HG03196 (cell line): ENCODE measurements at regions not wholly inside any gene's neighbourhood (a gene's known extent, or its start where the extent isn't known, plus 50 kb on each side); places are given as distances from the start of the nearest gene placed in this dataset.
A peak's percentile ranks its signal among the peaks of the same experiment; 100 is the strongest.

Source experiments
- ATAC-seq: cut with Tn5 transposase; IDR thresholded peaks from one replicate; pipeline ENCODE4 v1.9.1; 2021; ENCODE audit not compliant: unreplicated experiment

- no peak for ATAC-seq
Measured at GRCh38 chr2:74063486-74063885, 78.8 kb downstream of the TET3 start.

GRCh38 chr2:74065456-74065855 is 80.7 kb downstream of the TET3 start:
- no peak for ATAC-seq

- no peak for ATAC-seq
Measured at GRCh38 chr2:74066491-74067203, 81.1 kb downstream of the BOLA3 start.

GRCh38 chr2:74067221-74067747 is 80.4 kb downstream of the BOLA3 start:
- no peak for ATAC-seq

- ATAC-seq = no peak
Measured at GRCh38 chr2:74070991-74071390, 76.7 kb downstream of the BOLA3 start.

- ATAC-seq = no peak
Measured at GRCh38 chr2:74071426-74071825, 76.3 kb downstream of the BOLA3 start.

- ATAC-seq = no peak
Measured at GRCh38 chr2:74072565-74072964, 75.1 kb downstream of the BOLA3 start.

GRCh38 chr2:74074487-74074886 is 73.2 kb downstream of the BOLA3 start:
- no peak for ATAC-seq

GRCh38 chr2:74076074-74076470 is 71.6 kb downstream of the BOLA3 start:
- ATAC-seq = no peak

- no peak for ATAC-seq
Measured at GRCh38 chr2:74077636-74078035, 70.1 kb downstream of the BOLA3 start.

GRCh38 chr2:74078466-74078865 is 69.2 kb downstream of the BOLA3 start:
- no peak for ATAC-seq

GRCh38 chr2:74079522-74080341 is 68.0 kb downstream of the BOLA3 start:
- ATAC-seq = peak; percentile 68

- peak; percentile 6 for ATAC-seq
Measured at GRCh38 chr2:74080346-74080745, 67.4 kb downstream of the BOLA3 start.

- no peak for ATAC-seq
Measured at GRCh38 chr2:74081030-74081762, 66.5 kb downstream of the BOLA3 start.

- ATAC-seq = no peak
Measured at GRCh38 chr2:74081763-74082110, 66.0 kb downstream of the BOLA3 start.

- ATAC-seq = no peak
Measured at GRCh38 chr2:74083750-74084149, 64.0 kb downstream of the BOLA3 start.
